Activated T-cell treated with anti-CD3 and anti-CD28 coated beads for 48 hours (primary cell): ENCODE measurements at regions not wholly inside any gene's neighbourhood (a gene's known extent, or its start where the extent isn't known, plus 50 kb on each side); places are given as distances from the start of the nearest gene placed in this dataset.

Experiments
- DNase-seq: peaks from one replicate; pipeline ENCODE4 v3.0.0-alpha.2; 2020; ENCODE audit warnings: low read depth

GRCh38 chr7:51666266-51666665 is 349.7 kb upstream of the COBL start:
- DNase-seq: no peak

GRCh38 chr7:51665045-51665780 is 348.6 kb upstream of the COBL start:
- DNase-seq: no peak

- DNase-seq: no peak
These were observed 343.9 kb upstream of the COBL start for GRCh38 chr7:51660516-51660915.

- no peak for DNase-seq
These were observed 342.1 kb upstream of the COBL start for GRCh38 chr7:51658684-51659083.

GRCh38 chr7:51647931-51648351 is 331.3 kb upstream of the COBL start:
- DNase-seq: no peak

- DNase-seq: no peak
These were observed 330.9 kb upstream of the COBL start for GRCh38 chr7:51647486-51647885.

- no peak for DNase-seq
These were observed 329.2 kb upstream of the COBL start for GRCh38 chr7:51645702-51646298.

GRCh38 chr7:51645255-51645654 is 328.6 kb upstream of the COBL start:
- DNase-seq: no peak

- DNase-seq: no peak
These were observed 327.6 kb upstream of the COBL start for GRCh38 chr7:51644216-51644615.

- DNase-seq: no peak
These were observed 324.2 kb upstream of the COBL start for GRCh38 chr7:51640841-51641240.

GRCh38 chr7:51639661-51640334 is 323.2 kb upstream of the COBL start:
- no peak for DNase-seq

GRCh38 chr7:51636503-51636902 is 319.9 kb upstream of the COBL start:
- DNase-seq: no peak

GRCh38 chr7:51635775-51636174 is 319.2 kb upstream of the COBL start:
- DNase-seq: no peak

GRCh38 chr7:51634538-51634937 is 317.9 kb upstream of the COBL start:
- no peak for DNase-seq

GRCh38 chr7:51634025-51634424 is 317.4 kb upstream of the COBL start:
- DNase-seq: no peak

- no peak for DNase-seq
These were observed 317.0 kb upstream of the COBL start for GRCh38 chr7:51633596-51633995.

GRCh38 chr7:51633006-51633405 is 316.4 kb upstream of the COBL start:
- DNase-seq: no peak

GRCh38 chr7:51630933-51631332 is 314.3 kb upstream of the COBL start:
- DNase-seq: no peak

GRCh38 chr7:51629206-51629605 is 312.6 kb upstream of the COBL start:
- no peak for DNase-seq

- no peak for DNase-seq
These were observed 305.3 kb upstream of the COBL start for GRCh38 chr7:51621956-51622355.

GRCh38 chr7:51620706-51621105 is 304.1 kb upstream of the COBL start:
- no peak for DNase-seq

- DNase-seq: no peak
These were observed 303.3 kb upstream of the COBL start for GRCh38 chr7:51619880-51620279.

GRCh38 chr7:51617686-51618085 is 301.1 kb upstream of the COBL start:
- no peak for DNase-seq
